Skeletal muscle cell (primary cell): ENCODE measurements at regions not wholly inside any gene's neighbourhood (a gene's known extent, or its start where the extent isn't known, plus 50 kb on each side); places are given as distances from the start of the nearest gene placed in this dataset.
"Not testable (repeated sequence)": the region's sequence is repeated elsewhere in the genome, so short reads cannot be mapped to it uniquely, and the experiment has no call there.

ENCODE experiments used
- DNase-seq: peaks from one replicate; pipeline ENCODE4 v3.0.0-alpha.2; 2010; ENCODE audit warnings: low read depth
- H3K4me3 ChIP-seq: 2 replicates; pipeline ENCODE4 v1.5.1; 2011; ENCODE audit warnings: low read depth, mild to moderate bottlenecking, control low read depth, low read length, moderate library complexity

DNA sequence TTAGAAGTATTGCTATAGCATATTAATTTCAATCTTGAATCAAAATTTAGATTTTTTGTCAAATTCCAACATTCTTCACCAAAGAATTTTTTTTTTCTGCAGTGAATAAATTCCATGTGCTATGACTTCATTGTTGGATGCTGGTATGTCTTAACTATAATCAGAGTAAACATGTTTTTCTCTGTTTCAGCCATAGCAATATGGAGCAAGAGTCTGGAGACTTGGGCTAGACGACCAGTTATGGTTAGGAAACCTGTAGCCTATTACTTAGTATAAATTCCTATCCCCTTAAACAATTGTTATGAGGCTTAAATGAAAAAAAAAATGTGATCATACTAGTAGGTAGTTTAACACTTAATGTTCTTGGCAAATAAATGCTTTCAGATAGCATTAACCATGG is 431.9 kb upstream of the FRG2C start:
- no peak overlapping the region for H3K4me3 ChIP-seq
- DNase-seq, result no peak

DNA sequence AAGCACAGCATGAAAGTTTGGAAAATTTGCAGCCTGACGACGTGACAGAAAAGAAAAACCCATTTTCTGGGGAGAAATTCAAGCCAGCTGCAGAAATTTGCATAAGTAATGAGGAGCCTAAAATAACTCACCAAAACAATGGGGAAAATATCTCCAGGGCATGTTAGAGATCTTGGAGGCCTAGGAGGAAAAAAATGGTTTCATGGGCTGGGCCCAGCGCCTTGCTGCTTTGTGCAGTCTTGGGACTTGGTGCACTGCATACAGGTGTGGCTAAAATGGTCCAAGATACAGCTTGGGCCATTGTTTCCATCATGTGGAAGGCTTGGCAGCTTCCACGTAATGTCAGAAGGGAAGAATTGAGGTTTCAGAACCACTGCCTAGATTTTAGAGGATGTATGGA is 428.5 kb upstream of the FRG2C start:
- no peak overlapping the region for H3K4me3 ChIP-seq
- DNase-seq, result no peak

DNA sequence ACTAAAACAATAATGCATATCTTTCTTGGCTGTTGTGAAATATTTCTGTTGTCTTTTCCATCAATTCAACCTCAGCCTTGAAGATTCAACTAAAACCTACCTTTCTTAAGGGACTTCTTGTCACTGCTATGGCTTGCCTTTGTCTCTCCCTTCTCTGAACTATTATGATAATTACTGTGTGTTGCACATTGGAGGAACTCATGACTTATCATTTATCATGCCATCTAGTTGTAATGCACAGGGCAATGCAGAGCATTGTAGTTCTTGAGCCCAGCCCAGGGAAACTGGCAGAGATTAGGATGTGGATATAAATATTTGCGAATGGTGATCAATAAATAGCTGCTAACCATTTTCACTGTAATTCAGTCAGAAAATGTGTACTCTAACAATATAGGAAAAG is 427.1 kb upstream of the FRG2C start:
- no peak overlapping the region for H3K4me3 ChIP-seq
- no peak for DNase-seq

DNA sequence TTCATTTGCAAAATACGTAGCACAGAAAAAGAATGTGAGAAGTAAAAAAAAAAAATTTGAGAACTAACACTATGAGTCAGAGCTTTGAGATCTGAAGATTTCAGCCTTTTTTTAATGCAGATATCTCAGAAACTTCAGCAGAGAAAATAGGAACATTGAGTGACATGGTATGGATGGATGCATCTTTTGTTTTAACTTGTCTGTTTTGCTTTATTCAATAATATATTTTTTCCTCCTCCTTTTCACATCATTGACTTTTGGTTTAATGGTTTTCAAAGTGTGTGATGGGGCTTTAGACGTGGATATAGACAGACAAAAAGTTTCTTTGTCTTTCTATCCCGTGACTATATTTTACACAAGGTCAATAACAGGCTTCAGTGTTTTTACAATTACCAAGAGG is 426.7 kb upstream of the FRG2C start:
- no peak overlapping the region for H3K4me3 ChIP-seq
- DNase-seq, result no peak

DNA sequence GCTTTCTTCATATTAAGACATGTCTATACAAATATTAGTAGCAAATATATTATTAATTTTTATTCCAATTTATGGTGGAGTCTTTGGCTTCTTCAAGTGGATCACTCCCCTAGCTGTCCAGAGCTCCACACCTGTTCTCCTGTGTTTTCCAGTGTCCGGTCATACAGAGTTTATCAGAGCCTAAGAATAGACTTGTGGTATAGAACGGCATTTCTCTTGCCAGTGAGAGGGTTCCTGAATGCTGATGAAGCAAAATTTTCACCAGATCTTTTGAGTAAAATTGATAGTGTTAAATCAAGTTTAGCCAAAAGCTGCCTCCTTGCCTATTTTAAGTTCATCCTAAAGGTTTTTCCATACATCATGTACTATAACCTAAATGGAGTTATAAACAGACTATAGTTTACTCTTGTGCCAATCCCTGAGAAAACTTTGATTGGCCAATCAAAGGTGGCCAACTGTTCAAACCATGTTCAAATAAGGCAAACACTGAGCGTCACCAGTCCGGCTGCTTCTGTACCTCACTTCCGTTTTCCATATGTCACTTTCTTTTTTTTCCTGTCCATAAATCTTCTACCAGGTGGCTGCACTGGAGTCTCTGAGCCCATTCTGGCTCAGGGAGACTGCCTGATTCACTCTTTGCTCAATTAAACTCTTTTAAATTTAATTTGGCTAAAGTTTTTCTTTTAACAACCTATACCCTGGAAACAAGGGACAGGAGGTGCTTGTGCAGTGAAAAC is 422.7 kb upstream of the FRG2C start:
- H3K4me3 ChIP-seq, DNase-seq: not testable (repeated sequence)

DNA sequence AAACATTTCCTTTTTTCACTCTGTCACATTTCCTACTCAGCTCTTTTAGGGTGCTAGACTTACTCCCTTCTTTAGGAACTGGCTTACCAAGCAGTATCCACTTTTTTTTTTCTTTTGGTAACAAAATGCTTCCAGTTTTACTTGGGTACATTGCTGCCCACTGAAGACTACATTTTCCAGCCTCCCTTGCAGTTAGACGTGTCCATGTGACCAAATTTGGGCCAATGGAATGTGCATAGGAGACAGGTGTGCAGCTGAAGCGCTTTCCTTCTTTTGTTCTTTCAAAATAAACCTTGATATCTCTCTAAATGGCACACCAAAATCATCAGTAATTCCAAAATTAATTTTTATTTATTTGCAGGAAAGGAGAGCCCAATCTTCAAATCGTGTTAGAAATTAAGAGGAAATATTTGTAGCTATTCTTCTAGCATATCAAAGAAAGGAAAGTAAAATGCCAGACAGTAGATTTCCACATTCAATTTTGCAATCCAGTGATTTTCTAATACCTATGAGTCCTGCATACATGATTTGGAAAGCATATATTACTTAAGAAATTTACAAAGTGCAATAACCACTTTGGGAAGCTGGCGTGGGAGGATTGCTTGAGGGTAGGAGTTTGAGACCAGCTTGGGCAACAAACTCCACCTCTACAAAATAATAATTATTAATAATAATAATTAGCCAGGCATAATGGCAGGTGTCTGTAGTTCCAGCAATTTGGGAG is 422.0 kb upstream of the FRG2C start:
- no peak for DNase-seq
- no peak overlapping the region for H3K4me3 ChIP-seq

DNA sequence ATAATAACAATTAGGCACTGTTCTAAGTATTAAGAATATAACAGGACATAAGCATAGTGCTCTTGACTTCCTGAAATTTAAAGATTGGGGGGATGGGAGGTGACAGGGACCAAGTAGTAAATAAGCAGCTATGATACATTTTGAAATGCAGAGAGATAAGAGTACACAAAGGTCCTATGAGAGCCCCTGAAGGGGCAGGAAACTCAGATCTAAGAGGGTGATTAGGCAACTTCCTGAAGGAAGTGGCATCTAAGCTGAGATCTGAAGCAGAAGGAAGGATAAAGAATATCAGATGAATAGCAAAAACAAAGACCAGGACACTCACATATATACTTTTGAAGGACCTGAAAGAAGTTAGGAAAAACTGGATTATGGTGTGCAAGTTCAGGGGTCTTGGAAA is 415.2 kb upstream of the FRG2C start:
- no peak overlapping the region for H3K4me3 ChIP-seq
- DNase-seq, result no peak

DNA sequence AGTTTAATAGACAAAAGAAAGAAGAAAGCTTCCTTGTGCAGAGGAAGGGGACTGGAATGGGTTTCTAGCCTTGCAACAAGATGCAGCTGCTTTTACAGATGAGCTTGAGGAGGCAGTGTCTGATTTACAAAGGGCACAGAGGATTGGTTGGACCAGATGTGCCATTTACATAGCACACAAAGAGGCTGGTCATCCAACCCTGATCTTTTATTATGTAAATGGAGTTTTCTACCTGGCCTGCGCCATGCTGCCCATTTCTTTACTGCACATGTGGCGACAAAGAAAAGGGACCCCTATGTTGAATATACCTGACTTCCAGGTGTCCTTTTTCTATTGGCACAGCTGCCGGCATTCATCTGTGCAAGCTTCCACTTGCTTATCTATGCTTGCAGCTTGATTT is 409.4 kb upstream of the FRG2C start:
- H3K4me3 ChIP-seq, result no peak overlapping the region
- DNase-seq, result no peak

DNA sequence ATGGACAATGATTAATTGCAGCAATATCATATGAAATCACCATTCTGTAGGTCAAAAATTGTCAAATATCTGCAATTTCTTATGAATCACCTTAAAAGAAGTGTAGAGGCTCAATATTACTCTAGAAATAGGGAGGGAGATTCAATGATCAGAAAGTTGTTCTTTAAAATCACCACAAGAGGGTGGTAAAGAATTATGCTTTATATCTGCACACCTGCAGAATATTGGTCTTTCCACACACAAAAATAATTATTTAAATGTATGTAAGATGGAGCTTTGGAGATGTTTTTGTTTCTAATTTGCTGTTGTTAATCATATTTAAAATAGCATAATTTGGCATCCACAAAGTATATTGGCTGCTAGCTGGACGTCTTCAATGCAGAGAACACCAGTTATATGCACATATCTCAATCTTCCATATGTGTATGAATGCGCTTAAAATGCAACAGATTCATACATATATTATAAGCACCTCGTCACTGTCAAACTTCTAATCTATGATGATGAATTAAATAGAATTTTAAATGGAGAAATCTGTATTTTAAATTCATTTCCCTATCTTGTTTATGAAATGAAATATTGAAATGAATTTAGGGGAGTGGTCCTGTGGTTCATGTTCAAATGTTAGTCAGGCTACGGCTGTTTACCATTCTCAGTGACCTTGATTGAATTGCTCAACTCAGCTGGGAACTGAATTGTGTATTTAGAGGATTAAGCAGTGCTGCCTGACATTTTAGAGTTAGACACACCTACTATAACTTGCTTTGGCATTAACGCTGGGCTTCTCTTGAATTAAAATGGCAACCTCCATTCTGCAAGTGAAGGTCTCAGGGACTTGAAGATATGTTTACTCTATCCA is 405.1 kb upstream of the FRG2C start:
- not testable (repeated sequence) for DNase-seq, H3K4me3 ChIP-seq

DNA sequence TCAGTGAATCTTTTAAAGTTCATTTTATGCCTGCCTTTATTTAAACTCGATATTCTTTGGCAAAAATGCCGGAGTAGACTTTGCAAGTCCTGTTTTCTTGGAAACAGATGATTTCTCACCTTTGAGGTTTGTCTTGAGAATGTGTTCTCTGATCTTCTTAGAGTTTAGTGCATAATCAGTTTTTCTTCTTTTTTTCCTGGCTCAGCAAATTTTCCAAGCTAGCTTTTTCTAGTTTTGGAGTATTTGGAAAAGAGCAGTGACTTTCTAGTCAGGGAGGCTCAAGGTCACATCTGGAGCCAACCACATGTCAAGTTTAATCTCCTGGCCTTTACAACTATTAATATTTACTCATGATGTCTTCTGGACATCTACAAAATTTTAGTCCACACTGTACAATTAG is 403.2 kb upstream of the FRG2C start:
- H3K4me3 ChIP-seq, DNase-seq: not testable (repeated sequence)

DNA sequence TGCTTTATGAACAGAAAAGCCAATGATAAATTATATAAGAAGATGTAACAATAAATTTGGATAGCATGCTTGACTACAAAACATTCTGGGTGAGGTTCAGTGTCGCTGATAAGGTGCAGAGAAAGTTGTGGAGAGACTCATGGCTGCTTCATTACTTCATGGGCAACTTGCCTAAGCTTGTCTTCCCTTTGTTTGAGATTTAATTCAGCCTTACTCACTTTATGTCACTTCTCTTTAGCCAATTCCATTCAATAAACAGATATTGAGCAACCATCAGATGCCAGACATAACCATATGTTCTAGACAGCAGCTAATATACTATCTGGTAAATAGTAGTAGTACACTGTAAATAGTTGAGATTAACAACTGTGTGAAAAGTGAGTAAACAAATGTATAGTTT is 401.5 kb upstream of the FRG2C start:
- no peak overlapping the region for H3K4me3 ChIP-seq
- DNase-seq, result no peak

DNA sequence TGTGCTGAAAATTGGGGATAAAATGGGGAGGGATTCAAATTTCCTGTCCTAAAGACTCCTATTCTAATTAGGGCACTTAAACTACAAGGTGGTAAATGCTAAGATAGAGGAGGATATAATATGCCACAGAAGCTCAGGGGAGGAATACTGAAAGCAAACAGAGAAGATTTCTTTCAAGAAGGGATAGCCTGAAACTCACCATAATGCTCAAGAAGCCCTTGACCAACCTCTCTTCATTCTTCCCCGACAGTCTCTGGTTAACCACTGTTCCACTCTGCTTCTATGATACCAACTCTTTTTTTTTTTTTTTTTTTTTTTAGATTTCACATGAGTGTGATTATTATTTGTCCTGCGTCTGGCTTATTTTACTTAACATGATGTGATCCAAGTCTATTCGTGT is 398.2 kb upstream of the FRG2C start:
- no peak for DNase-seq
- H3K4me3 ChIP-seq, result no peak overlapping the region

DNA sequence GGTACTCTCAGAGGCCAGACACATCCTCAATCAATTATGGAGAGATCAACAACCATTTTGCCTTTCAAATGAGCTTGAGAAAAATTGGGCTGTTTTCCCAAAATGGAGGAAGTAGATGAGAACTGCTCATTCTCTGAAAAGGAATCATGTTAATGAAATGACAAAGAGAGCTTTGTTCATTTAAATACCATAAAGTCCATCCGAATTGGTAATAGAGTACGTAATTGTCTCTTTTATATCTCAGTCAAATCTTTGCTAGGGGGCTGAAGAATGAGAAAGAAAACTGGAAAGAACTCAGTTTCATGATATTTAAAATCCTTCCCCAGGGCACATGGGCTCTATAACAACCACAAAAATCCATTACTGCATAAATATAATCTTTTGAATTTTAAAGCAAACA is 395.6 kb upstream of the FRG2C start:
- DNase-seq, H3K4me3 ChIP-seq: not testable (repeated sequence)

DNA sequence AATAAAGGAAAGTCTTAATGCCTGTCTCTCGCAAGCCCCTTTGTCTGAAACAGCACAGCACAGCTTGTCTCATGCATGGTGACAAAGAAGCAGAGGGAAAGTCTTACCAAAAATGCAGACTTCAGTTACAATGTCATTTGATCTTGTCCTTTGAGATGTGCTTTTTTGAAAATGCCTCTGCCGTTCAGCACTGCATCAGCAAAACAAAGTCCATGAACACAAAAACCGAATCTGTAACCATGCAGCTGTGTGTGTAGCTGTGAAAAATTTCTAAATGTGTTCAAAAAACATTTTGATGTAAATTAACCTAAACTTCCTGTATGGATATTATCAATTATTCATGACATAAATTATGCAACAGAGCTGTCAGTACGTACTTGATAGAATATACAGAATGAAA is 391.9 kb upstream of the FRG2C start:
- not testable (repeated sequence) for H3K4me3 ChIP-seq, DNase-seq

DNA sequence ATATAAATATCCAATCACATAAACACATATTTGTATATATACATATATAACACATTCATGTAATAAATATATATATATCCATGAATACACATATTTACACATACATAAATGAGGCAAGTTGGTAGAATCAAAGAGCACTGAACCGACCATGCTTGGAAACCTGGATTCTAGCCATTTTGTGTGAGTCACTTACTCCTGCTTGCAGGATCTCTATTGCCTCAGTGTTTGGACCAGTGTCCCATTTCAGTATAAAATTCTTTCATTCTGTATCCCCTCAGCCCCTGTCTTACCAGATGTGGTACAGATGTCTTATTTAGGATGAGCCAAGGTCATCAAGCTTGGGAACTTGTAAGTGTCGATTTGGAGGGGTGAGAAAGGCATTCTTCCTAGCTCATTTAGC is 391.4 kb upstream of the FRG2C start:
- no peak overlapping the region for H3K4me3 ChIP-seq
- peak; percentile 15 for DNase-seq

DNA sequence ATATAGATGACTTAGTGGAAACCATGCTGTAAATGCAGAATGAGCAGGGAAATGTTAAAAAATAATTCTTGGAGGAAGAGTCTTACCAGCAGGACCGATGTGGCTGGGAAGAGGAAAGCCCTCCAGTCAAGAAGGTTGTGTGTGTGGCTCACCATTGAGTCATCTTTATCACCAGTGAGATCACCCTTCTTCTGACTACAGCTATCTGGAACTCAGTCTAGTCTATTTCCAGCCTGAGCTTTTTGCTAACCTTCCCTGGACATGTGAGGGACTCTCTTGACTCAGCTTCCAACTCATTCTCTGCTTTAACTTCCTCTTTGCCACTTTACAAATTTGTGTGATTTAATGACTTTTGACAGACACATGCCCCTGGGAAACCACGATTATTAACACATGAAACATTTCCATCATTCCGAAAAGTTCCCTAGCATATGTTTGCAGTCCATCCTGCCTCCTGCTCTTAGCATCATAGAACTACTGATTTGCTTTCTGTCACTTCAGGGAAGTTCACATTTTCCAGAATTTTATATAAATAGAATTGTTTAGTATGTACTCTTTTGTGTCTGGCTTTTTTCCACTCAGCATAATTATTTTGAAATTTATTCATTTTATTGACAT is 378.5 kb upstream of the FRG2C start:
- peak; percentile 39 for DNase-seq
- not testable (repeated sequence) for H3K4me3 ChIP-seq

DNA sequence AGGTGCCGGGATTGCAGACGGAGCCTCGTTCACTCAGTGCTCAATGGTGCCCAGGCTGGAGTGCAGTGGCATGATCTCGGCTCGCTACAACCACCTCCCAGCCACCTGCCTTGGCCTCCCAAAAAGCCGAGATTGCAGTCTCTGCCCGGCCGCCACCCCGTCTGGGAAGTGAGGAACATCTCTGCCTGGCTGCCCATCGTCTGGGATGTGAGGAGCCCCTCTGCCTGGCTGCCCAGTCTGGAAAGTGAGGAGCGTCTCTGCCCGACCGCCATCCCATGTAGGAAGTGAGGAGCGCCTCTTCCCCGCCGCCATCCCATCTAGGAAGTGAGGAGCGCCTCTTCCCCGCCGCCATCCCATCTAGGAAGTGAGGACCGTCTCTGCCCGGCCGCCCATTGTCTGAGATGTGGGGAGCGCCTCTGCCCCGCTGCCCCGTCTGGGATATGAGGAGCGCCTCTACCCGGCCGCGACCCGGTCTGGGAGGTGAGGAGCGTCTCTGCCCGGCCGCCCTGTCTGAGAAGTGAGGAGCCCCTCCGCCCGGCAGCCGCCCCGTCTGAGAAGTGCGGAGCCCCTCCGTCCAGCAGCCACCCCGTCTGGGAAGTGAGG is 375.1 kb upstream of the FRG2C start:
- not testable (repeated sequence) for H3K4me3 ChIP-seq

DNA sequence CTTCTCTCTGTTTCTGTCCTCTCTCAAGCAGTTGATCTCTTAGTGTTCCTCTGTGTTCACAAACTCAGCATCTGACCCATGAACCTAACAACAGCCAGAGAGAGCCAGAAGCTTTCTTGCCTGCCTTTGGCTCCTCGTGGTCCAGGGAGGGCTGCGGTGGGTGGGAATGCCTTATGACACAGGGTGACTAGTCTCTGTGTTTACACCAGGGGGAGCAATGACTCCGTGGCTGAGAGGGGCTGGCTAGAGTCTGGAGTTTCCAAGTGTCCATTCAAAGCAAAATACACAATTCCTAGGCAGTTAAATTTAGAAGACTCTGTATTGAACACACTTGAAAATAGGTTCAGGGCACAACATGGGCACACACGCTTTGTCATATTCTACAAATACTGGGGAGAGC is 370.0 kb upstream of the FRG2C start:
- peak; percentile 6 for DNase-seq
- H3K4me3 ChIP-seq, result no peak overlapping the region

More for the DNA sequence above, 375.1 kb upstream of the FRG2C start:
- not testable (repeated sequence) for DNase-seq

DNA sequence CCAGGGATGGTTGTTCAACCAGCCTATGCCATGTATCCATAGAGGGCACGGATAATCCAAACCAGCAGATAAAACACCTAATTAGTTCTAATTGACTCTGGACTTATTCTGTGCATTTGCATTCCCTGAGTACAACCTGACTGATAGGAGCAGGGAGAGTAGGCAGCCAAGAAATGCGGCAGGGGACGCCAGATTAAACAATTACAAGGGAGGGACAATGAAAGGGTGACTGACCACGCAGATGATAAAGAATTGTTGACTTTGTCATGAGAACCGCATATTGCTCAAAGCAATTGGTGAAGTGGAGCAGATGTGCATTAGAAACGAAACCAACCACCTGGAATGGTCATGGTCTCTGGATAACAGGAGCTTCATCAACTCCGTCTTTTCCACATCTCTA is 369.1 kb upstream of the FRG2C start:
- DNase-seq, result no peak
- H3K4me3 ChIP-seq, result no peak overlapping the region
